ENCODE measurements at regions not wholly inside any gene's neighbourhood (a gene's known extent, or its start where the extent isn't known, plus 50 kb on each side); places are given as distances from the start of the nearest gene placed in this dataset.

DNA sequence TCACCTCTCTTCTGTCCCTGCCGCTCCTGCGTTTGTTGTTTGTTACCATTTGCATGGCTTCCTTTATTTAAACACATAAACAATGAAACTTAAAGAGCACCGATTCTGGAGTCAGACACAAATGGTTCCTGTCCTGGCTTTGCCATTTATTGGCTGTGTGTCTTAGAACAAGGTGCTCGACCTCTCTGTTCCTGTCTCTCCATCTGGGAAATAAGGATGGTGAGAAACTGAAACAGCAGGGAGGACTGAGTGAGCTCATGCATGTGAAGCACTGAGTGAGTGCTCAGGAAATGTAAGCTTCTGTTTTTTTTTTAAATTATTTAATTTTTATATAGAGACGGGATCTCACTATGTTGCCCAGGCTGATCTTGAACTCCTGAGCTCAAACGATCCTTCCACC lies 148.2 kb upstream of the WNT4 start:
- Mint-ChIP-seq H3K9me3 (no peaks in the 10 kb centered on the region), H3K4me3 (no peak overlapping the region), H3K27ac (no peak overlapping the region), H3K4me1 (ENCODE audit: low read depth) (peaks cover under 1% of the 10 kb centered on the region), H3K36me3 (ENCODE audit: low read depth) (no peaks in the 10 kb centered on the region), H3K27me3 (ENCODE audit: insufficient read depth) (peaks cover 11% of the 10 kb centered on the region)
- no peak for DNase-seq (ENCODE audit: low spot score)
- intact Hi-C loops (cut with micrococcal nuclease): no loop called here

DNA sequence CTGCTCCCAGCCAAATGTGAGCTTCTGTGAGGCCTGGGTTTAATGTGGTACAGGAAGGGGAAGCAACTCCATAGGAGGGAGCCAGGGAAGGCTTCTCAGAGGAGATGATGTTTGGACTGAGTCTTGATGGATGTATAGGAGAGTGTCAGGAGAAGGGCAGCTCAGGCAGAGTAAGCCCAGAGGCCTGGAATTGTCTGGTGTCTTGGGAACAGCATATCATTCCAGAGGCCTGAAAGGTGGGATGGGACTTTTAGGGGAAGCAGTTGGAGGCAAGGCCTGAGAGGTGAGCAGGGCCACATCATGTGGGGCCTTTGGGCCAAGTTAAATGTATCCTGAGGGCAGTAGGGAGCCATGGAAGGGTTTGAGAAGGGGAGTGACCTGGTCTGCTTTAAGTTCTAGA lies 148.6 kb upstream of the WNT4 start:
- Mint-ChIP-seq H3K27me3 (ENCODE audit: insufficient read depth) (peaks cover 14% of the 10 kb centered on the region), H3K4me3 (no peak overlapping the region), H3K36me3 (ENCODE audit: low read depth) (no peaks in the 10 kb centered on the region), H3K9me3 (no peaks in the 10 kb centered on the region), H3K4me1 (ENCODE audit: low read depth) (peaks cover 5% of the 10 kb centered on the region), H3K27ac (no peak overlapping the region)
- intact Hi-C loops (cut with micrococcal nuclease): no loop called here
- DNase-seq (ENCODE audit: low spot score): no peak

DNA sequence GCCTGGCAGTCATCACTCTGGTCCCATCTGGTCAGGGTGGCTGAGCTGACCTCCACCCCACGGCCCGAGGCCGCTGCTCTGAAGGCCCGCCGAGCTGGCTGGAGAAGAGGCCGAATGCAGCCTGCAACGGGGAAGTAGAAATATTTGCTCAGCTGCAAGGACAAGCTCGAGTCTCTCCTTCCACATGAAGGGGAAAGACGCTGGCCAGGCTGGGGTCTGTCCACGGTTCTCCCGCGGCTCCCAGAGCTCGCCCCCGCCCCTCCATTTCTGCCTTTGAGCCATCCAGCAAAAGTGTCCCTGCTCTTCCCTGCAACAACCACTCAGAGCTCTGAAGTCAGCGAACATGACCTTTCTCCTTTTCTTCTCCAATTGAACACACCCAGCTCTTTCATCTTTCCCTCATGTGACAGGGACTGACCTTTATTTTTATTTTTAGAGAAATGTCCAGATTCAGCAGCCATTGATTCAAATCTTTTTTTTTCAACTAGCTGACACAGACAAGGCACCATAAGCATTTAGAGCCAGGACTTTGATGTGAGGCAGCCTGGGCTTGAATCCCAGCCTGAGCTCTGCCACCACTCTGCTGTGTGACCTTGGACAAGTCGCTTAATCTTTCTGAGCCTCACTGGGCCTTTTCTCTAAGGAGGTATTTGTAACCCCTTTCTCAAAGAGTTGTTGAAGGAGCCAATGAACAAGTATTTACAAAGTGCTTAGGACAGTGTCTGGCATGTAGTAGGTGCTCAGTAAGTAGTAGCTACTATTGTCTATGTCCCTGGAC lies 149.3 kb upstream of the WNT4 start:
- no peaks in the 10 kb centered on the region for H3K9me3 Mint-ChIP-seq

DNA sequence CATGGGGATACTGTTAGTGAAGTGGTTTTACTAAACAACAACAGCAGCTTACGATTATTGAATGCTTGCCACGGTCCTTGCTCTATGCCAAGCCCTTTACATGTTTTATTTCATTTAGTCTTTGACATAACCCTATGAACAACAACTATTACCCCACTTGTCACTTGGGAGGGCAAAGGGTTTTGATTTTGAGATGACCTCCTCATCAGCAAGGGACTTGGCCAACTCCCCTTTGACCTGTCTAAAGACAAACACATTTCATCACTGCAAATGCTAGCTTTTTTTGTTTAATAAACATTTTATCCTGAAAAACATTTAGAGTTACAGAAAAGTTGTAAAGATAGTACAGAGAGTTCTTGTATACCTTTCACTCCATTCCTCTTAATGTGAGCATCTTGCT lies 152.5 kb upstream of the WNT4 start:
- no peak overlapping the region for H3K27ac Mint-ChIP-seq
- H3K4me3 Mint-ChIP-seq: no peak overlapping the region
- no peak for DNase-seq (ENCODE audit: low spot score)
- H3K36me3 Mint-ChIP-seq (ENCODE audit: low read depth): no peaks in the 10 kb centered on the region
- no peaks in the 10 kb centered on the region for H3K9me3 Mint-ChIP-seq
- intact Hi-C loops (cut with micrococcal nuclease): no loop called here
- H3K27me3 Mint-ChIP-seq (ENCODE audit: insufficient read depth): peaks cover 13% of the 10 kb centered on the region
- peaks cover 11% of the 10 kb centered on the region for H3K4me1 Mint-ChIP-seq (ENCODE audit: low read depth)

More for the DNA sequence above, 149.3 kb upstream of the WNT4 start:
- intact Hi-C loops (cut with micrococcal nuclease): no loop called here
- Mint-ChIP-seq H3K4me3 (no peak overlapping the region), H3K27ac (no peak overlapping the region), H3K36me3 (ENCODE audit: low read depth) (no peaks in the 10 kb centered on the region), H3K4me1 (ENCODE audit: low read depth) (peaks cover 11% of the 10 kb centered on the region), H3K27me3 (ENCODE audit: insufficient read depth) (peaks cover 15% of the 10 kb centered on the region)
- DNase-seq (ENCODE audit: low spot score): no peak

DNA sequence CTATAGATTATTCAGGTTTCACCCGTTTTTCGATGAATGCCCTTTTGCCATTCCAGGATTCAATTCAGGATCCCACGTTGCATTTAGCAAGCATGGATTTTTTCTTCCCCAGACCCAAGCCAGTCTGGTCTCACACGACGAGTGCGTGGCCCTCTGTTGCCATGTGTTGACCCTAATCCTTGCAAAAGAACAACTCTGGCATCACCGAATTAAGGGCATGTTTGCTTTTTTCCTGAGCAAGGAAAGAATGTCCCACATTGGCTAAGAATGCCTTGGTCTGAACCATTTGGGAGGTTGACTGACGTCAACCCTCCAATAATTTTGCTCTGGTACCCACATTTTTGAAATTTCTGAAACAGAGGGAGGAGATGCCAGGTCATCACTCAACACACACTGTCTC lies 153.0 kb upstream of the WNT4 start:
- Mint-ChIP-seq H3K27ac (no peak overlapping the region), H3K4me3 (no peak overlapping the region), H3K9me3 (no peaks in the 10 kb centered on the region), H3K27me3 (ENCODE audit: insufficient read depth) (peaks cover 15% of the 10 kb centered on the region), H3K36me3 (ENCODE audit: low read depth) (no peaks in the 10 kb centered on the region), H3K4me1 (ENCODE audit: low read depth) (peaks cover 11% of the 10 kb centered on the region)
- intact Hi-C loops (cut with micrococcal nuclease): no loop called here
- no peak for DNase-seq (ENCODE audit: low spot score)

DNA sequence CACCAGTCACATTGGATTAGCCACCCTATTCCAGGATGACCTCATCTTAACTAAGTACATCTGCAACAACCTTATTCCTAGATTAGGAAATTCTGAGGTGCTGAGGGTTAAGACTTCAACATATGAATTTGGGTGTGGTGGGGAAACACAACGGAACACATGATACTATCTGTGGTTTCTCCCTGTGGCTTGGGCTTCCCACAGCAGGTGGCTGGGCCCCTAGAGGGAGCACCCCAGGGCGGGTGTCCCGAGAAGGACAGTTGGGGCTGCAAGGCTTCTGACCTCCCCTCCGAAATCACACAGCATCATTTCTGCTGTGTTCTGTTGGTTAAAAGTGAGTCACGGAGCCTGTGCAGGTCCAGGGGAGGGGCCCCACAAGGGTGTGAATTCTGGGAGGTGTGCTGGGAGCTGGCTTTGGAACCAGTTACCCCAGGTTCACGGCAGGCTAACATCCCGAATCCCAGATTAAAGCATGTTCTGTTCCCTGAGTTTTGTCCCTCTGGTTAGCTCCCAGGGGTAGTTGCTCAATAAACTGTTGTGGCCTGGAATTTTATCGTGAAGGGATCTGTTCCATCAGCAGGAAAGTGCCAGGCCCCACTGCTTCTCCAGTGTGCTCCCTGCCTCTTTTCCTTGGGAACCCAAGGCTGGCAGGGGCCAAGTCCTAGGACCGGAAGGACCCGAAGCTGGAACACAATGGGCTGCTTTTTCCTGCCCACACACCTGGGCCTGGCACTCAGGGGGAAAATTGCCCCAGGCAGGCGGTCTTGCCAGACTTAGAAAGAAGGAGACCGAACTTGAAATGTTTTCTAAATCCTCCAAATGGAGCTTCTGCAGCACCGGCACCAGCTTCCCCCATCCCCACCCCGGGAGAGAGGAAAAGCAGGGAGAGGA lies 154.0 kb upstream of the WNT4 start:
- intact Hi-C loops (cut with micrococcal nuclease): no loop called here
- DNase-seq (ENCODE audit: low spot score): no peak
- Mint-ChIP-seq H3K9me3 (no peaks in the 10 kb centered on the region), H3K4me1 (ENCODE audit: low read depth) (peaks cover 11% of the 10 kb centered on the region), H3K36me3 (ENCODE audit: low read depth) (no peaks in the 10 kb centered on the region), H3K27me3 (ENCODE audit: insufficient read depth) (peaks cover 15% of the 10 kb centered on the region), H3K4me3 (no peak overlapping the region), H3K27ac (no peak overlapping the region)

DNA sequence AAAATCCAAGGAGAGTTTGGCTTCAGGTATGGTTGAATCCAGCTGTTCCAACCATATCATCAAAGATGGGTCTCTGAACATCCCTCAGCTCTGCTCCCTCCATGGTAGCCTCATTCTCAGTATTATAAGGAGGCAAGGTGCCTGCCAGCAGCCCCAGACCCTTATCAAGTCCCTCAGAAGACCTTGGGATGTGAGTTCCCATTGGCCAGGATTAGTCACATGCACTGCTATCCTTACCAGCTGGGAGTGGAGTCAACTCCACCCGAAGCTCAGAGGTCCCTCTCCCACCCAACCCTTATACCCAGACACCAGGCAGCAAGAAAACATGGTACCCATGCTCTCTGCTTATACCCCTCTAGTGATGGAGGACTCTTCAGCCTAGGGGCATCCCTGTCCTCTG lies 153.7 kb upstream of the ZBTB40 start:
- H3K36me3 Mint-ChIP-seq (ENCODE audit: low read depth): no peaks in the 10 kb centered on the region
- DNase-seq (ENCODE audit: low spot score): no peak
- peaks cover 11% of the 10 kb centered on the region for H3K4me1 Mint-ChIP-seq (ENCODE audit: low read depth)
- peaks cover 17% of the 10 kb centered on the region for H3K27me3 Mint-ChIP-seq (ENCODE audit: insufficient read depth)
- H3K27ac Mint-ChIP-seq: no peak overlapping the region
- H3K9me3 Mint-ChIP-seq: peaks cover 2% of the 10 kb centered on the region
- H3K4me3 Mint-ChIP-seq: no peak overlapping the region
- intact Hi-C loops (cut with micrococcal nuclease): no loop called here

DNA sequence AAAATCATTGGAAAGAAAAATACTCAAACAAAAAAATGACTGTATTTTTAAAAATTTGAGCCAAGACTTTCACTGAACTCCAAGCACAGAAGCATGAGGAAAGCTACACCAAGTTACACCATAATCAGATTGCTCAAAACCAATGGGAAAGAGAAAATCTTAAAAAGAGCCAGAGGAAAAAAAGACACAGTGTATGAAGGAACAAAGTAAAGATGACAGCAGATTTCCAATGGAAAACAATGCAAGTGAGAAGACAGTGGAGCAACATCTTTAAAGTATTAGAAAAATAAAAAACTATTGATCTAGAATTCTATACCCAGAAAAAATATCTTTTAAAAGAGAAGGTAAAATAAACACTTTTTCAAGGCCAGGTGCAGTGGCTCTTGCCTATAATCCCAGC lies 147.8 kb upstream of the ZBTB40 start:
- H3K9me3 Mint-ChIP-seq: peaks cover 4% of the 10 kb centered on the region
- H3K4me3 Mint-ChIP-seq: no peak overlapping the region
- no peak overlapping the region for H3K27ac Mint-ChIP-seq
- DNase-seq (ENCODE audit: low spot score): no peak
- no peaks in the 10 kb centered on the region for H3K4me1 Mint-ChIP-seq (ENCODE audit: low read depth)
- intact Hi-C loops (cut with micrococcal nuclease): no loop called here
- peaks cover 24% of the 10 kb centered on the region for H3K27me3 Mint-ChIP-seq (ENCODE audit: insufficient read depth)
- no peaks in the 10 kb centered on the region for H3K36me3 Mint-ChIP-seq (ENCODE audit: low read depth)

DNA sequence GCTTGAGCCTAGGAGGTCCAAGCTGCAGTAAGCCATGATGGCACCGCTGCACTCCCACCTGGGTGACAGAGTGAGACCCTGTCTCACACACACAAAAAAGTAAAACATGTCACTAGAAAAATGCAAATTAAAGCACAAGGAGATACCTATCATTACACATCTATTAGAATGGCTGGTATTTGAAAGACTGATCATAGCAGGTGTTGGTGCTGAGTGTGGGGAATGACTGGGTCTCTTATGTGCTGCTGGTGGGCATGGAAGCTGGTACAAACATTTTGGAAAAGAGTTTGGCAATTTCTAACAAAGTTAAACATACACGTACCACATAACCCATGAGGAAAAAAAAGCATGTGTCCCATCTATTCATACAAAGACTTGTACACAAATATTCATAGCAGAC lies 142.1 kb upstream of the ZBTB40 start:
- Mint-ChIP-seq H3K4me3 (no peak overlapping the region), H3K36me3 (ENCODE audit: low read depth) (no peaks in the 10 kb centered on the region), H3K4me1 (ENCODE audit: low read depth) (no peaks in the 10 kb centered on the region), H3K9me3 (no peaks in the 10 kb centered on the region), H3K27me3 (ENCODE audit: insufficient read depth) (peaks cover 22% of the 10 kb centered on the region), H3K27ac (no peak overlapping the region)
- intact Hi-C loops (cut with micrococcal nuclease): no loop called here
- no peak for DNase-seq (ENCODE audit: low spot score)

DNA sequence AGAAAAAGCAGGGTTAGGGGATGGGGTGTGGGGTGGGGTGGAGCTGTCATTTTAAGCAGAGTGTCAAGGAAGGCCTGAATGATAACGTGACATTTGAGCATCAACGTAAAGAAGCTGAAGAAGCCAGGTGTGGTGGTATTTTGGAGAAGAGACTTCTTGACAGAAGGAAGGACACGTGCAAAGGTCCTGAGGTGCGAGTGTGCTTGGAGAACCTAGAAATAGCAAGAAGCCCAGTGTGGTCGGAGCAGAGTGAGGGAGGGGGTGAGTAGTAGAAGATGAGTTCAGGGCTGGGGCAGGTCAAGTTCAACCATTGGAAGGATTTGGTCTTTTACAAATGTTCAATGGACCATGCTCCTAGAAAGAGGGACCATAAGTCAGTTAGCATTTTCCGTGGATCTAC lies 140.2 kb upstream of the ZBTB40 start:
- no peaks in the 10 kb centered on the region for H3K4me1 Mint-ChIP-seq (ENCODE audit: low read depth)

DNA sequence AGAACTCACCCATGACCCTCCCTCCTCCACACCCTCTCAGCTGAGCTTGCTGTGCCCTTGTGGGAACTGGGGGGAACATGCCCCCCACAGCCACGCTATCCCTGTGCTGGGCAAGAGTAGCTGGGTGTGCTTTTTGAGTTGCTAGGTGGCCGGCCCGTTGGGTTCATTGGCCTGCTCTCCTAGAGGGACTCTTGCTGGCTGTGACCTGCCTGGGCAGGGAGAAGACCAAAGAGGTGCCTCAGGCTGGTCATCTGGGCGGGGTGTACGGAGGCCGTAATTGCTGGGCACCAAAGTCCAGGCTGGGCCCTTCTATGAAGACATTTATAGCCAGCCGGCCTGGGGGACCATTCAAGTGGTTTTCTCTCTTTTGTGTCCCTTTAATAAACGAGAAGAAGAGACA lies 138.3 kb upstream of the ZBTB40 start:
- H3K9me3 Mint-ChIP-seq: no peaks in the 10 kb centered on the region
- H3K4me1 Mint-ChIP-seq (ENCODE audit: low read depth): no peaks in the 10 kb centered on the region
- intact Hi-C loops (cut with micrococcal nuclease): no loop called here
- DNase-seq (ENCODE audit: low spot score): no peak
- H3K36me3 Mint-ChIP-seq (ENCODE audit: low read depth): no peaks in the 10 kb centered on the region
- no peak overlapping the region for H3K4me3 Mint-ChIP-seq
- peaks cover 12% of the 10 kb centered on the region for H3K27me3 Mint-ChIP-seq (ENCODE audit: insufficient read depth)
- no peak overlapping the region for H3K27ac Mint-ChIP-seq

More for the DNA sequence above, 140.2 kb upstream of the ZBTB40 start:
- intact Hi-C loops (cut with micrococcal nuclease): no loop called here
- Mint-ChIP-seq H3K27ac (no peak overlapping the region), H3K36me3 (ENCODE audit: low read depth) (no peaks in the 10 kb centered on the region), H3K4me3 (no peak overlapping the region), H3K27me3 (ENCODE audit: insufficient read depth) (peaks cover 18% of the 10 kb centered on the region), H3K9me3 (no peaks in the 10 kb centered on the region)
- no peak for DNase-seq (ENCODE audit: low spot score)

DNA sequence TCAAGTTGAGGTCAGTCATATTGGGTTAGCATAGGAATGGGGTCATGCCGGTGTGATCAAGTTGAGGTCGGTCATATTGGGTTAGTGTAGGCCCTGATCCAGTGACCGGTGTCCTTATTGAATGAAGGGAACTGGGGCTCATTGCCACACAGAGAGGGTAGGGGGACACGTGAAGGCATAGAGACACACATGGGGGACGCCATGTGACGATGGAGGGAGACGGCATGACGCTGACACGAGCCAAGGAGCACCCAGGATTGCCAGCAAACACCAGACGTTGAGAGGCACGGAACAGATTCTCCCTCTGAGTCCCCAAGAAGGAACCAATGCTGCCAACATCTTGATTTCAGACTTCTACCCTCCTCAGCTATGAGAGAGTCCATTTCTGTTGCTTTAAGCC lies 136.9 kb upstream of the ZBTB40 start:
- Mint-ChIP-seq H3K4me1 (ENCODE audit: low read depth) (no peaks in the 10 kb centered on the region), H3K27me3 (ENCODE audit: insufficient read depth) (peaks cover 6% of the 10 kb centered on the region), H3K36me3 (ENCODE audit: low read depth) (no peaks in the 10 kb centered on the region), H3K27ac (no peak overlapping the region), H3K4me3 (no peak overlapping the region), H3K9me3 (no peaks in the 10 kb centered on the region)
- no peak for DNase-seq (ENCODE audit: low spot score)
- intact Hi-C loops (cut with micrococcal nuclease): no loop called here

DNA sequence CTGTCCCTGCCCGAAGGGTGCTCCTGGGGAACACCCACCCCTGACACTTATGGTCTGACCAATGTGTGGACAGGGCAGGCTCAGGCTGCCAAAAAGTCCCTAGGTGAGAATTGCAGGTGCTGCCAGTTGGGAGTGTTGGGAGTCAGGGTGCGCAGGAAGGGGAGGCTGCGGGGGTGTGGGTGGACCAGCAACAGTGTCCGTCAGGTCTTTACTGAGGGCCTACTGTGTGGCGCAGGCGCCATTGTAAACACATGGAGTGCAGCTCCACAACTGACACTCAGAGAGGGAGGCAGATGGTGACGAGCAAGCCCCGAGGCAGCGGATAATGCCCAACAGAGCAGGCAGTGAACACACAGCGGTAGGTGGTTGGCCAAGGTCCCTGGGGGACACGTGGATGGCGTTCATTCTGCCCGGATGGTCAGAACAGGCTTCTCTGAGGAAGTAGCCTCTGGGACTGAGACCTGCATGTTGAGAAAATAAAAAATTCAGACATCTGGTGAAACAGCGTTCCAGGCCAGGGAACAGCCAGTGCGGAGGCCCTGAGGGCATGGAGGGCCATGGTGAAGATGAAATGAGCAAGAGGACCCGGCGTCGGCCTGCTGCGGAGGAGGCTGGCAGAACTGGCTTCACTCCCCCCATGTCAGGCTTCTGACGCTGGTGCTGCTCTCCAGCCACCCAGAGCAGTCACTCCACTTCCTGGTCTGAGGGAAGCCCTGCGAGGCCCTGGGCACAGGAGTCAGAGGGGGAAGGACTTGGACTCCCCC lies 136.2 kb upstream of the ZBTB40 start:
- intact Hi-C loops (cut with micrococcal nuclease): no loop called here
- DNase-seq (ENCODE audit: low spot score): no peak
- H3K9me3 Mint-ChIP-seq: no peaks in the 10 kb centered on the region
- H3K4me1 Mint-ChIP-seq (ENCODE audit: low read depth): no peaks in the 10 kb centered on the region
- peaks cover 7% of the 10 kb centered on the region for H3K27me3 Mint-ChIP-seq (ENCODE audit: insufficient read depth)
- no peak overlapping the region for H3K4me3 Mint-ChIP-seq
- H3K36me3 Mint-ChIP-seq (ENCODE audit: low read depth): no peaks in the 10 kb centered on the region
- no peak overlapping the region for H3K27ac Mint-ChIP-seq

Measured in activated T-helper 1 cell treated with anti-CD3 and anti-CD28 coated beads, Interleukin-12 subunit alpha, Interleukin-12 subunit beta, Interleukin-2, Interleukin-4 antibody, amounts not matched to agents 30 ng/mL and 10 ng/mL and 1 ng/mL, durations not matched to agents 14 hours and 24 hours and 36 hours (primary cell).